ENCODE measurements at regions not wholly inside any gene's neighbourhood (a gene's known extent, or its start where the extent isn't known, plus 50 kb on each side); places are given as distances from the start of the nearest gene placed in this dataset.
A peak's percentile ranks its signal among the peaks of the same experiment; 100 is the strongest.
"Not testable (repeated sequence)": the region's sequence is repeated elsewhere in the genome, so short reads cannot be mapped to it uniquely, and the experiment has no call there.

GRCh38 chr3:99294092-99294491 is 344.3 kb upstream of the COL8A1 start:
- not testable (repeated sequence) for H3K4me1 ChIP-seq (ENCODE audit: control insufficient read depth, insufficient read depth, low read length); H3K9me3 ChIP-seq (replicated peaks; ENCODE audit: control insufficient read depth, low read depth, low read length); H3K4me3 ChIP-seq (ENCODE audit: low read length); DNase-seq; H3K27ac ChIP-seq (ENCODE audit: low read length); H3K27me3 ChIP-seq (ENCODE audit: control insufficient read depth, insufficient read depth, low read length); H3K36me3 ChIP-seq (ENCODE audit: control insufficient read depth, insufficient read depth, low read length)
- no CpG with 5 or more reads among the region's 8 CpGs for WGBS (ENCODE audit: insufficient coverage)

GRCh38 chr3:99287876-99288275 is 350.5 kb upstream of the COL8A1 start:
- H3K9me3 ChIP-seq (replicated peaks; ENCODE audit: control insufficient read depth, low read depth, low read length): no peaks in the 10 kb centered on the region
- no peak overlapping the region for H3K27ac ChIP-seq (ENCODE audit: low read length)
- no peaks in the 10 kb centered on the region for H3K4me1 ChIP-seq (ENCODE audit: control insufficient read depth, insufficient read depth, low read length)
- WGBS (ENCODE audit: insufficient coverage): no CpG with 5 or more reads among the region's 2 CpGs
- no peak overlapping the region for H3K4me3 ChIP-seq (ENCODE audit: low read length)
- DNase-seq: peak; percentile 0
- H3K27me3 ChIP-seq (ENCODE audit: control insufficient read depth, insufficient read depth, low read length): no peaks in the 10 kb centered on the region
- H3K36me3 ChIP-seq (ENCODE audit: control insufficient read depth, insufficient read depth, low read length): no peaks in the 10 kb centered on the region

- no peaks in the 10 kb centered on the region for H3K4me1 ChIP-seq (ENCODE audit: control insufficient read depth, insufficient read depth, low read length)
- H3K27me3 ChIP-seq (ENCODE audit: control insufficient read depth, insufficient read depth, low read length): no peaks in the 10 kb centered on the region
- DNase-seq: no peak
- H3K9me3 ChIP-seq (replicated peaks; ENCODE audit: control insufficient read depth, low read depth, low read length): no peaks in the 10 kb centered on the region
- H3K36me3 ChIP-seq (ENCODE audit: control insufficient read depth, insufficient read depth, low read length): no peaks in the 10 kb centered on the region
- no peak overlapping the region for H3K27ac ChIP-seq (ENCODE audit: low read length)
- no peak overlapping the region for H3K4me3 ChIP-seq (ENCODE audit: low read length)
Measured at GRCh38 chr3:99286266-99286845, 352.0 kb upstream of the COL8A1 start.

GRCh38 chr3:99269606-99270351 is 368.3 kb upstream of the DCBLD2 start:
- Histone ChIP-seq H3K9me3 (replicated peaks; ENCODE audit: control insufficient read depth, low read depth, low read length) (no peaks in the 10 kb centered on the region), H3K27ac (ENCODE audit: low read length) (no peak overlapping the region), H3K4me3 (ENCODE audit: low read length) (no peak overlapping the region), H3K36me3 (ENCODE audit: control insufficient read depth, insufficient read depth, low read length) (no peaks in the 10 kb centered on the region), H3K4me1 (ENCODE audit: control insufficient read depth, insufficient read depth, low read length) (no peaks in the 10 kb centered on the region), H3K27me3 (ENCODE audit: control insufficient read depth, insufficient read depth, low read length) (no peaks in the 10 kb centered on the region)
- DNase-seq: no peak
- WGBS (ENCODE audit: insufficient coverage): 57% methylated on average over 5 of the region's 9 CpGs

GRCh38 chr3:99256788-99257187 is 355.3 kb upstream of the DCBLD2 start:
- no peaks in the 10 kb centered on the region for H3K27me3 ChIP-seq (ENCODE audit: control insufficient read depth, insufficient read depth, low read length)
- H3K36me3 ChIP-seq (ENCODE audit: control insufficient read depth, insufficient read depth, low read length): no peaks in the 10 kb centered on the region
- no peaks in the 10 kb centered on the region for H3K4me1 ChIP-seq (ENCODE audit: control insufficient read depth, insufficient read depth, low read length)
- no peak overlapping the region for H3K4me3 ChIP-seq (ENCODE audit: low read length)
- DNase-seq: no peak
- H3K9me3 ChIP-seq (replicated peaks; ENCODE audit: control insufficient read depth, low read depth, low read length): peaks cover 2% of the 10 kb centered on the region
- no peak overlapping the region for H3K27ac ChIP-seq (ENCODE audit: low read length)
- WGBS (ENCODE audit: insufficient coverage): no CpG with 5 or more reads among the region's 3 CpGs

- Histone ChIP-seq H3K27ac (ENCODE audit: low read length) (no peak overlapping the region), H3K4me3 (ENCODE audit: low read length) (no peak overlapping the region), H3K4me1 (ENCODE audit: control insufficient read depth, insufficient read depth, low read length) (no peaks in the 10 kb centered on the region), H3K27me3 (ENCODE audit: control insufficient read depth, insufficient read depth, low read length) (no peaks in the 10 kb centered on the region), H3K36me3 (ENCODE audit: control insufficient read depth, insufficient read depth, low read length) (no peaks in the 10 kb centered on the region), H3K9me3 (replicated peaks; ENCODE audit: control insufficient read depth, low read depth, low read length) (peaks cover 2% of the 10 kb centered on the region)
- WGBS (ENCODE audit: insufficient coverage): no CpG with 5 or more reads among the region's 2 CpGs
- no peak for DNase-seq
Measured at GRCh38 chr3:99253963-99254355, 352.5 kb upstream of the DCBLD2 start.

- no peak overlapping the region for H3K4me3 ChIP-seq (ENCODE audit: low read length)
- WGBS (ENCODE audit: insufficient coverage): no CpG with 5 or more reads among the region's 1 CpG
- H3K4me1 ChIP-seq (ENCODE audit: control insufficient read depth, insufficient read depth, low read length): no peaks in the 10 kb centered on the region
- H3K9me3 ChIP-seq (replicated peaks; ENCODE audit: control insufficient read depth, low read depth, low read length): no peaks in the 10 kb centered on the region
- no peaks in the 10 kb centered on the region for H3K27me3 ChIP-seq (ENCODE audit: control insufficient read depth, insufficient read depth, low read length)
- no peaks in the 10 kb centered on the region for H3K36me3 ChIP-seq (ENCODE audit: control insufficient read depth, insufficient read depth, low read length)
- DNase-seq: peak; percentile 36
- no peak overlapping the region for H3K27ac ChIP-seq (ENCODE audit: low read length)
Measured at GRCh38 chr3:99250821-99251355, 349.4 kb upstream of the DCBLD2 start.

GRCh38 chr3:99250272-99250671 is 348.8 kb upstream of the DCBLD2 start:
- Histone ChIP-seq H3K27ac (ENCODE audit: low read length) (no peak overlapping the region), H3K36me3 (ENCODE audit: control insufficient read depth, insufficient read depth, low read length) (no peaks in the 10 kb centered on the region), H3K4me1 (ENCODE audit: control insufficient read depth, insufficient read depth, low read length) (no peaks in the 10 kb centered on the region), H3K27me3 (ENCODE audit: control insufficient read depth, insufficient read depth, low read length) (no peaks in the 10 kb centered on the region), H3K9me3 (replicated peaks; ENCODE audit: control insufficient read depth, low read depth, low read length) (no peaks in the 10 kb centered on the region), H3K4me3 (ENCODE audit: low read length) (no peak overlapping the region)
- DNase-seq: no peak
- WGBS (ENCODE audit: insufficient coverage): 80% methylated on average over 1 of the region's 4 CpGs

- 90% methylated on average over 2 of the region's 6 CpGs for WGBS (ENCODE audit: insufficient coverage)
- no peak for DNase-seq
- no peaks in the 10 kb centered on the region for H3K27me3 ChIP-seq (ENCODE audit: control insufficient read depth, insufficient read depth, low read length)
- no peak overlapping the region for H3K4me3 ChIP-seq (ENCODE audit: low read length)
- H3K4me1 ChIP-seq (ENCODE audit: control insufficient read depth, insufficient read depth, low read length): no peaks in the 10 kb centered on the region
- H3K27ac ChIP-seq (ENCODE audit: low read length): no peak overlapping the region
- H3K9me3 ChIP-seq (replicated peaks; ENCODE audit: control insufficient read depth, low read depth, low read length): no peaks in the 10 kb centered on the region
- H3K36me3 ChIP-seq (ENCODE audit: control insufficient read depth, insufficient read depth, low read length): no peaks in the 10 kb centered on the region
Measured at GRCh38 chr3:99249627-99250026, 348.1 kb upstream of the DCBLD2 start.

- Histone ChIP-seq H3K27me3 (ENCODE audit: control insufficient read depth, insufficient read depth, low read length) (no peaks in the 10 kb centered on the region), H3K36me3 (ENCODE audit: control insufficient read depth, insufficient read depth, low read length) (no peaks in the 10 kb centered on the region), H3K4me3 (ENCODE audit: low read length) (no peak overlapping the region), H3K27ac (ENCODE audit: low read length) (no peak overlapping the region), H3K4me1 (ENCODE audit: control insufficient read depth, insufficient read depth, low read length) (no peaks in the 10 kb centered on the region), H3K9me3 (replicated peaks; ENCODE audit: control insufficient read depth, low read depth, low read length) (no peaks in the 10 kb centered on the region)
- no CpG with 5 or more reads among the region's 1 CpG for WGBS (ENCODE audit: insufficient coverage)
- no peak for DNase-seq
Measured at GRCh38 chr3:99248913-99249312, 347.4 kb upstream of the DCBLD2 start.
